Natural killer cell (primary cell): ENCODE measurements at regions not wholly inside any gene's neighbourhood (a gene's known extent, or its start where the extent isn't known, plus 50 kb on each side); places are given as distances from the start of the nearest gene placed in this dataset.

Experiments used
- ATAC-seq, 3 donors: fragments of 150-1000 bp in 2 of 3; fragments of 200-7000 bp in 1 of 3; cut with Tn5 transposase; 1 replicate in 1 of 3; 2 replicates in 2 of 3; pipeline ENCODE4 v1.10.0; 2021; ENCODE audit warnings: mild to moderate bottlenecking in 2 of 3, moderate library complexity in 2 of 3
- DNase-seq, 2 donors: peaks; one replicate each; pipeline versions ENCODE4 v3.0.0 to v3.0.0-alpha.2; 2013 to 2021; ENCODE audit warnings: mixed read lengths in 1 of 2
- H3K27ac ChIP-seq: one replicate; pipeline ENCODE4 v1.5.1; 2013; ENCODE audit warnings: mild to moderate bottlenecking, low read length
- H3K27me3 ChIP-seq: one replicate; pipeline ENCODE4 v1.6.1; 2013; ENCODE audit warnings: low read length; ENCODE audit not compliant: control insufficient read depth, insufficient read depth
- H3K36me3 ChIP-seq: one replicate; pipeline ENCODE4 v1.6.1; 2013; ENCODE audit warnings: low read length; ENCODE audit not compliant: control insufficient read depth, insufficient read depth
- H3K4me1 ChIP-seq: one replicate; pipeline ENCODE4 v1.6.1; 2013; ENCODE audit warnings: low read length; ENCODE audit not compliant: control insufficient read depth, insufficient read depth
- H3K4me3 ChIP-seq: one replicate; pipeline ENCODE4 v1.5.1; 2013; ENCODE audit warnings: low read length
- H3K9me3 ChIP-seq: one replicate; pipeline ENCODE4 v1.6.1; 2013; ENCODE audit warnings: low read length; ENCODE audit not compliant: control insufficient read depth, insufficient read depth
- H3K27ac Mint-ChIP-seq, 2 donors: one replicate each; pipeline ENCODE4 v1.8.0; 2022; ENCODE audit warnings: mild to moderate bottlenecking in 2 of 2, mixed read lengths in 2 of 2, moderate library complexity in 1 of 2
- H3K27me3 Mint-ChIP-seq, 2 donors: one replicate each; pipeline ENCODE4 v1.8.0; 2022; ENCODE audit warnings: low read depth in 2 of 2, mixed read lengths in 2 of 2
- H3K36me3 Mint-ChIP-seq: one replicate; pipeline ENCODE4 v1.8.0; 2022; ENCODE audit warnings: mixed read lengths
- H3K4me1 Mint-ChIP-seq, 2 donors: one replicate each; pipeline ENCODE4 v1.8.0; 2022; ENCODE audit warnings: mixed read lengths in 2 of 2
- H3K4me3 Mint-ChIP-seq: one replicate; pipeline ENCODE4 v1.8.0; 2022; ENCODE audit warnings: mild to moderate bottlenecking, moderate library complexity, mixed read lengths
- H3K9me3 Mint-ChIP-seq, 2 donors: one replicate each; pipeline ENCODE4 v1.8.0; 2022; ENCODE audit warnings: mixed read lengths in 2 of 2
- WGBS: methylation state at CpG from one replicate; pipeline ENCODE4 v1.1.7; 2013; ENCODE audit warnings: missing lambda C conversion rate; ENCODE audit not compliant: insufficient coverage; 5-methylcytosine and 5-hydroxymethylcytosine counted together
- intact Hi-C: fragments of 100-400 bp; cut with micrococcal nuclease; formaldehyde crosslinking; loops from one replicate; pipeline ENCODE4 v1.14.2; 2022
- TF ChIP-seq, protein P1 (sequence below): fragments of 200-600 bp; IDR thresholded peaks from one replicate; pipeline ENCODE4 v1.8.0; 2022; ENCODE audit warnings: antibody characterized with exemption

DNA sequence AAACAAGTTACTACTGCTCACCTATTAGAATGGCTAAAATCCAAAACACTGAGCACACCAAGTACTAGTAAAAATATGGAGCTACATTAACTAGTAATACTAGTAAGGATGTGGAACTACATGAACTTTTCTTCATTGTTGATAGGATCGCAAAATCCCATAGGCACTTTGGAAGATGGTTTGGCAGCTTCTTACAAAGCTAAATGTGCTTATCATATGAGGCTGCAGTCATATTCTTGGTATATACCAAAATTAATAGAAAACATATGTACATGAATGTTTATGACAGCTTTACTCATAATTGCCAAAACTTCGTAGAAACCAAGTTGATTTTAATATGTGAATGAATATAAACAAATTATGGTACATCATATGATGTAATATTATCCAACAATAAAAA, 366.8 kb upstream of the KCNMB2 start:
- peaks cover 0 to 2% of the 10 kb centered on the region in 2 donors for H3K9me3 Mint-ChIP-seq

DNA sequence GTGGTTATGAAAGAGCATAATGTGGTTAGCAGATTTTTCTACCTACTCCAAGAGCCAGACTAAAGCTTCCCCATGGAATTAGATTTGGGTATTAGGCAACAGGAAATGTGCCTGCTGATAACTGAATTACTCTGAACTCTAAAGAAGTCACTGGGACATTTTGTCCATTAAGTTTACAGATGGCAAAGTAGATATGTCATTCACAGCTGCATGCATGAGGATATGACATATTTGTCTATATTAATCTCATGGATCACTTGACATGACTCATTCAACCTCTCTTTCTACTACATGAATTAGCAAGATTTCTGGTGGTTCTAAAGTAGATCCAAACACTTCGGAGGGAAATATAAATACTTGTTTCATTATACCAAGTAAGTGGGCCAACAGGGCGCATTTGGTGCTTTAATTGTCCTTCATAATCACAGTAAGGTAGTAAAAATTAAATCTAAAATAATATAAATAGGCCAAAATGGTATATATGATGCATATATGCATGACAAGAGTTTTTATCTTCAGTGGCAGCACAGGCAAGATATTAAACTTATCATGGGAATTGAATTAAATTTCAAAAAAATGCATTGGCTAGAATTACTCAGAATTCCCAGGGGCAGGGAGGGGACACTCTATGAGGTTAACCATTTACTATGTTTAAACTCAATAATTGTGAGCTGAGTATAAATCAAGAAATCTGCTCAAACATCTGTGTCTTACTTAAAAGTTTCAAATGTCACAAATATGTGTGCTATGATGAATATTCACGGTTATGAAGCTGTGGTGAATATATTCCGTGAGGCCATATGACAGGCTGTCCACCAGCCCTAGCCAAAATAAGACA, 365.3 kb upstream of the KCNMB2 start:
- Mint-ChIP-seq H3K36me3 (no peaks in the 10 kb centered on the region), H3K27ac (no peak overlapping the region), H3K4me1 (no peaks in the 10 kb centered on the region), H3K27me3 (peaks cover 3 to 30% of the 10 kb centered on the region in 2 donors), H3K4me3 (no peak overlapping the region), H3K9me3 (peaks cover 0 to 2% of the 10 kb centered on the region in 2 donors)
- no peak for ATAC-seq
- H3K9me3 ChIP-seq, result no peaks in the 10 kb centered on the region
- WGBS, result 100% methylated on average over 1 of the region's 4 CpGs
- no peak overlapping the region for H3K27ac ChIP-seq
- H3K4me1 ChIP-seq, result no peaks in the 10 kb centered on the region
- no peaks in the 10 kb centered on the region for H3K36me3 ChIP-seq
- H3K4me3 ChIP-seq, result no peak overlapping the region
- intact Hi-C loops, result no loop called here
- no peaks in the 10 kb centered on the region for H3K27me3 ChIP-seq
- DNase-seq, result no peak
- TF ChIP-seq, protein P1, sequence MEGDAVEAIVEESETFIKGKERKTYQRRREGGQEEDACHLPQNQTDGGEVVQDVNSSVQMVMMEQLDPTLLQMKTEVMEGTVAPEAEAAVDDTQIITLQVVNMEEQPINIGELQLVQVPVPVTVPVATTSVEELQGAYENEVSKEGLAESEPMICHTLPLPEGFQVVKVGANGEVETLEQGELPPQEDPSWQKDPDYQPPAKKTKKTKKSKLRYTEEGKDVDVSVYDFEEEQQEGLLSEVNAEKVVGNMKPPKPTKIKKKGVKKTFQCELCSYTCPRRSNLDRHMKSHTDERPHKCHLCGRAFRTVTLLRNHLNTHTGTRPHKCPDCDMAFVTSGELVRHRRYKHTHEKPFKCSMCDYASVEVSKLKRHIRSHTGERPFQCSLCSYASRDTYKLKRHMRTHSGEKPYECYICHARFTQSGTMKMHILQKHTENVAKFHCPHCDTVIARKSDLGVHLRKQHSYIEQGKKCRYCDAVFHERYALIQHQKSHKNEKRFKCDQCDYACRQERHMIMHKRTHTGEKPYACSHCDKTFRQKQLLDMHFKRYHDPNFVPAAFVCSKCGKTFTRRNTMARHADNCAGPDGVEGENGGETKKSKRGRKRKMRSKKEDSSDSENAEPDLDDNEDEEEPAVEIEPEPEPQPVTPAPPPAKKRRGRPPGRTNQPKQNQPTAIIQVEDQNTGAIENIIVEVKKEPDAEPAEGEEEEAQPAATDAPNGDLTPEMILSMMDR, result no peak

More for the DNA sequence above, 366.8 kb upstream of the KCNMB2 start:
- Histone ChIP-seq H3K36me3 (no peaks in the 10 kb centered on the region), H3K27me3 (no peaks in the 10 kb centered on the region), H3K4me1 (no peaks in the 10 kb centered on the region), H3K4me3 (no peak overlapping the region), H3K27ac (no peak overlapping the region), H3K9me3 (no peaks in the 10 kb centered on the region)
- intact Hi-C loops, result no loop called here
- no peaks in the 10 kb centered on the region for H3K4me1 Mint-ChIP-seq
- DNase-seq, result no peak
- no peak for ATAC-seq
- H3K27me3 Mint-ChIP-seq, result peaks cover 11 to 39% of the 10 kb centered on the region in 2 donors
- 100% methylated on average over 1 of the region's 2 CpGs for WGBS
- H3K36me3 Mint-ChIP-seq, result no peaks in the 10 kb centered on the region
- H3K4me3 Mint-ChIP-seq, result no peak overlapping the region
- no peak overlapping the region for H3K27ac Mint-ChIP-seq
- TF ChIP-seq, protein P1, result no peak

DNA sequence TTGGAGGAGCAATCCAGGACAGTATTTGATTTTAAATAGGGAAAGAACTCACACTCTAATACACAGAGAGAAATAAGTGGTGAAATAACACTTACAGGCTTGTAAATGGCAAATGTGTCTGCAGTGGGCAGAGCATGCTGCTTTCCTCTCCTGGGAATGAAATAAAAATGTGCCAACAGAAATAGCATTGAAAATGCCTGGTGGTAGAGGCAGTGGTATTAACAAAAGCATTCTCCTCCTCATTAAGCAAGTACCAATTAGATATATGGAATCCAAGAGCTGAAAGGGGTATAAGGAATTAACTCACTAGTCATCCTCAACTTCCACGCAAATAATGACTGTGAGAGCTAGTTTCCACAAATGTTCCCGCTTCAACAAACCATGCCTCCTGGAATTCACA, 364.1 kb upstream of the KCNMB2 start:
- intact Hi-C loops, result no loop called here
- no peaks in the 10 kb centered on the region for H3K9me3 ChIP-seq

More for the DNA sequence above, 364.1 kb upstream of the KCNMB2 start:
- no peak overlapping the region for H3K4me3 ChIP-seq
- TF ChIP-seq, protein P1, result no peak
- Mint-ChIP-seq H3K36me3 (no peaks in the 10 kb centered on the region), H3K27ac (no peak overlapping the region), H3K9me3 (peaks cover 0 to 2% of the 10 kb centered on the region in 2 donors), H3K27me3 (peaks cover 2 to 19% of the 10 kb centered on the region in 2 donors), H3K4me1 (no peaks in the 10 kb centered on the region), H3K4me3 (no peak overlapping the region)
- H3K27me3 ChIP-seq, result no peaks in the 10 kb centered on the region
- WGBS, result 100% methylated on average over 2 of the region's 2 CpGs
- ATAC-seq, result no peak
- H3K4me1 ChIP-seq, result no peaks in the 10 kb centered on the region
- H3K27ac ChIP-seq, result no peak overlapping the region
- no peaks in the 10 kb centered on the region for H3K36me3 ChIP-seq
- no peak for DNase-seq
